Naive thymus-derived CD8-positive, alpha-beta T cell (primary cell): ENCODE measurements at regions not wholly inside any gene's neighbourhood (a gene's known extent, or its start where the extent isn't known, plus 50 kb on each side); places are given as distances from the start of the nearest gene placed in this dataset.
"Not testable (repeated sequence)": the region's sequence is repeated elsewhere in the genome, so short reads cannot be mapped to it uniquely, and the experiment has no call there.

Experiments used
- ATAC-seq, 2 donors: fragments of 150-1000 bp; cut with Tn5 transposase in 1 of 2; sonication (Bioruptor Pico), chemical (Tn5 transposase) in 1 of 2; 1 replicate in 1 of 2; 2 replicates in 1 of 2; pipeline ENCODE4 v1.10.0; 2021; ENCODE audit warnings: mild to moderate bottlenecking in 2 of 2, moderate library complexity in 2 of 2
- POLR2A ChIA-PET: fragments of 350-600 bp; sonication (Branson Sonifier 250); formaldehyde crosslinking; loops from one replicate; lab custom pipeline; 2021; ENCODE audit warnings: antibody characterized with exemption; lab: Charles Lee
- DNase-seq, 10 donors: peaks; one replicate each; pipeline versions ENCODE4 v3.0.0 to v3.0.0-alpha.2; 2020 to 2022
- H3K27ac Mint-ChIP-seq, 10 donors: one replicate each; pipeline ENCODE4 v1.8.0; 2020 to 2022; ENCODE audit warnings: mild to moderate bottlenecking in 10 of 10, mixed read lengths in 10 of 10, moderate library complexity in 4 of 10, inconsistent platforms in 1 of 10
- H3K27me3 Mint-ChIP-seq, 5 donors: one replicate each; pipeline ENCODE4 v1.8.0; 2021 to 2022; ENCODE audit warnings: mixed read lengths in 5 of 5
- H3K36me3 Mint-ChIP-seq, 3 donors: one replicate each; pipeline ENCODE4 v1.8.0; 2020 to 2022; ENCODE audit warnings: mixed read lengths in 3 of 3, mild to moderate bottlenecking in 2 of 3, inconsistent platforms in 1 of 3
- H3K4me1 Mint-ChIP-seq, 4 donors: one replicate each; pipeline ENCODE4 v1.8.0; 2021 to 2022; ENCODE audit warnings: mixed read lengths in 4 of 4
- H3K4me3 Mint-ChIP-seq, 10 donors: one replicate each; pipeline ENCODE4 v1.8.0; 2020 to 2022; ENCODE audit warnings: mild to moderate bottlenecking in 10 of 10, mixed read lengths in 10 of 10, moderate library complexity in 6 of 10, inconsistent platforms in 1 of 10
- H3K9me3 Mint-ChIP-seq, 9 donors: one replicate each; pipeline ENCODE4 v1.8.0; 2020 to 2022; ENCODE audit warnings: mixed read lengths in 9 of 9, mild to moderate bottlenecking in 3 of 9, inconsistent platforms in 1 of 9, moderate library complexity in 1 of 9

GRCh38 chr12:131647667-131648066 lies 63.2 kb upstream of the SFSWAP start:
- H3K4me3 Mint-ChIP-seq, result no peak overlapping the region
- no peaks in the 10 kb centered on the region for H3K9me3 Mint-ChIP-seq
- H3K36me3 Mint-ChIP-seq, result no peaks in the 10 kb centered on the region
- POLR2A ChIA-PET, result no interaction called here
- H3K27me3 Mint-ChIP-seq, result peaks cover 7 to 27% (median 13%) of the 10 kb centered on the region in 5 donors
- ATAC-seq, result no peak
- no peak overlapping the region for H3K27ac Mint-ChIP-seq
- H3K4me1 Mint-ChIP-seq, result no peaks in the 10 kb centered on the region
- no peak for DNase-seq

DNA sequence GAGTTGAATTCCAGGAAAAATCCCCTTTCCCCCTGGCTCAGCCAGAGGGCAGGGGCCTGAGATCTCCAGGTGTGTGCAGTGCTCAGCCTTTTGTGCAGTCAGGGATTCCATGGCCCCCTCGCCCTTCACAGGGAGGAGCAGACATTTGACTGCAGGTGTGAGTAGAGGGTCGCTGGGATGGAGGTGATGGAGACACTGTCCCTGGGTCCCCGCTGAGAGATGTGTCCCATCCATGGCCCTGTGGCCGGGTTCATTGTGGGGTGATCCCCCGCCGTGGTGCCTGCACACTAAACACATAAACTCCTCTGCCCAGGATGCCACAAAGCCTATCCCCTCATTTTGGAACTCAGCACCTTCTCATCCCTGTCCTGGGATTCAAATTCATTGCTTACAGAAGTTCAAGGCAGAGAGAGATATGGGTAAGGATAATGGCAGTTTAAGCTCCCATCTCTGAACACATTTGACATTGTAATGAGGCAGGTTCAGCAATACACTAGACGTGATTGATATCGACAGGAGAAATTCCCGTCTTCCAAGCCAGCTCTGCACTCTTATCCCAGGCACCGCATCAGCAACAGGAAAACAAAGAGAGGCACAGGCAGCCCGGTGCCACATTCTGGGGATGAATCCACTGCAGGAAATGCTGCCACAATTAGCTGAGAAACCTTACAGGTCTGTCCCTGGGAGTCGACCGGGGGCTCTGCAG lies 55.3 kb upstream of the SFSWAP start:
- H3K4me3 Mint-ChIP-seq, POLR2A ChIA-PET, H3K4me1 Mint-ChIP-seq, H3K27ac Mint-ChIP-seq, ATAC-seq, H3K36me3 Mint-ChIP-seq: not testable (repeated sequence)
- Mint-ChIP-seq H3K27me3 (peaks cover 5 to 15% (median 7%) of the 10 kb centered on the region in 5 donors), H3K9me3 (peaks cover 0 to 12% (median 0%) of the 10 kb centered on the region in 9 donors)
- DNase-seq, result peak in 1 of 10 donors; percentile 15

- H3K9me3 Mint-ChIP-seq, result peaks cover 0 to 12% (median 0%) of the 10 kb centered on the region in 9 donors
- H3K4me1 Mint-ChIP-seq, ATAC-seq, H3K36me3 Mint-ChIP-seq, H3K4me3 Mint-ChIP-seq, DNase-seq, POLR2A ChIA-PET: not testable (repeated sequence)
- H3K27me3 Mint-ChIP-seq, result peaks cover 0 to 15% (median 6%) of the 10 kb centered on the region in 5 donors
- peak overlapping the region in 2 of 10 donors; percentile 1 to 49 for H3K27ac Mint-ChIP-seq
Measured at GRCh38 chr12:131656796-131657195, 54.1 kb upstream of the SFSWAP start.

- DNase-seq, POLR2A ChIA-PET, H3K27ac Mint-ChIP-seq, ATAC-seq, H3K36me3 Mint-ChIP-seq, H3K4me3 Mint-ChIP-seq: not testable (repeated sequence)
- H3K9me3 Mint-ChIP-seq, result peaks cover 0 to 12% (median 0%) of the 10 kb centered on the region in 9 donors
- peaks cover 3 to 10% (median 5%) of the 10 kb centered on the region in 4 donors for H3K4me1 Mint-ChIP-seq
- H3K27me3 Mint-ChIP-seq, result peaks cover 0 to 16% (median 6%) of the 10 kb centered on the region in 5 donors
Measured at GRCh38 chr12:131658605-131659004, 52.3 kb upstream of the SFSWAP start.

DNA sequence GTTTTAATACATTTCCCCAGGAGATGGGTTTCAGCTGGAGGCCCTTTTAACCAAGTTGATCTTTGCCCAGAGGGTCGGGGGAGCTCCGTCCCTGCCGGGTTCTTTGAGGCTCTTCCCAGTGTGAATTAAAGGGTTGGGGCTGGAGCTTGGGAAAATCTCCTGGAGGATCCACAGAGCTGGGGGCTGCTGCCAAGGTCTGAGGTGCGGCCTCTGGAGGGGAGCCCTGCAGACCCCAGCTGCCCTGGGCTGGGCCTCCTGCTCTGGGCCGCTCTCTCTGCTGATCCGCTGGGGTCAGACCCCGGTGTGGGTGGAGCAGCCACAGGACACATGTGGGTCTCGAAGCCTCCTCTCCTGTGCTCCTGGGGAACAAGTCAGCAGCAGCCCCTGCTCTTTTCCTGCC lies 51.4 kb upstream of the SFSWAP start:
- ATAC-seq, POLR2A ChIA-PET, H3K4me3 Mint-ChIP-seq, H3K27ac Mint-ChIP-seq, H3K36me3 Mint-ChIP-seq: not testable (repeated sequence)
- peaks cover 0 to 16% (median 6%) of the 10 kb centered on the region in 5 donors for H3K27me3 Mint-ChIP-seq
- H3K4me1 Mint-ChIP-seq, result peaks cover 3 to 10% (median 5%) of the 10 kb centered on the region in 4 donors
- DNase-seq, result peak in 1 of 10 donors; percentile 4
- peaks cover 0 to 12% (median 0%) of the 10 kb centered on the region in 9 donors for H3K9me3 Mint-ChIP-seq

GRCh38 chr12:131659976-131660375 lies 50.9 kb upstream of the SFSWAP start:
- Mint-ChIP-seq H3K27me3 (peaks cover 0 to 16% (median 6%) of the 10 kb centered on the region in 5 donors), H3K4me3 (peak overlapping the region in 4 of 10 donors; percentile 23 to 57 (median 29)), H3K4me1 (peaks cover 3 to 10% (median 5%) of the 10 kb centered on the region in 4 donors), H3K9me3 (peaks cover 0 to 12% (median 0%) of the 10 kb centered on the region in 9 donors)
- peak in 1 of 10 donors; percentile 9 for DNase-seq
- H3K36me3 Mint-ChIP-seq, ATAC-seq, POLR2A ChIA-PET, H3K27ac Mint-ChIP-seq: not testable (repeated sequence)

DNA sequence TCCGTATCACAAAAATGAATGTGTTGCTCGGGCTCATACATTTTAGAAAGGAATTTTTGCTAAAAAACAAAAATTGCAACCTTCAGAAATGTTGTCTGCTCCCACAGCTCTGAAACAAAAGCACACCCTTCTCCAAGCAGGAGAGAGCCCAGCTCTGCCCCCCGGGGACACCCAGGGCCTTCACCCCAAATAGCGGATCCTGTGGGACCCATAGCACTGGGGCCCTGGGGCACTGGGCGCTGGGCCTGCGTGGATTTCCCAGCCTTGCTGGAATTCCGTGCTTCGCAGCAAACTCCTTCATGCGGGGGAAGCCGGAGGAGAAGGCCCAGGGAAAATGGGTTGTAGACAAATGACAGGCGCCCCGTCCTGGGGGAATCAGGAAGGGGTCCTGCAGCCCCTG lies 50.5 kb upstream of the SFSWAP start:
- peaks cover 3 to 10% (median 5%) of the 10 kb centered on the region in 4 donors for H3K4me1 Mint-ChIP-seq
- POLR2A ChIA-PET, H3K27ac Mint-ChIP-seq, H3K36me3 Mint-ChIP-seq, ATAC-seq: not testable (repeated sequence)
- peaks cover 0 to 16% (median 6%) of the 10 kb centered on the region in 5 donors for H3K27me3 Mint-ChIP-seq
- peak overlapping the region in 5 of 10 donors; percentile 19 to 57 (median 30) for H3K4me3 Mint-ChIP-seq
- DNase-seq, result peak in 1 of 10 donors; percentile 18
- H3K9me3 Mint-ChIP-seq, result peaks cover 0 to 12% (median 0%) of the 10 kb centered on the region in 9 donors
